Renal cortex interstitium (tissue), 11 donors: ENCODE measurements at regions not wholly inside any gene's neighbourhood (a gene's known extent, or its start where the extent isn't known, plus 50 kb on each side); places are given as distances from the start of the nearest gene placed in this dataset.
A peak's percentile ranks its signal among the peaks of the same experiment; 100 is the strongest.

Experiments used
- DNase-seq, 11 donors: peaks; one replicate each; pipeline ENCODE4 v3.0.0-alpha.2; 2013; ENCODE audit warnings: low read depth in 9 of 11, low spot score in 4 of 11; ENCODE audit errors: extremely low read depth in 1 of 11

DNA sequence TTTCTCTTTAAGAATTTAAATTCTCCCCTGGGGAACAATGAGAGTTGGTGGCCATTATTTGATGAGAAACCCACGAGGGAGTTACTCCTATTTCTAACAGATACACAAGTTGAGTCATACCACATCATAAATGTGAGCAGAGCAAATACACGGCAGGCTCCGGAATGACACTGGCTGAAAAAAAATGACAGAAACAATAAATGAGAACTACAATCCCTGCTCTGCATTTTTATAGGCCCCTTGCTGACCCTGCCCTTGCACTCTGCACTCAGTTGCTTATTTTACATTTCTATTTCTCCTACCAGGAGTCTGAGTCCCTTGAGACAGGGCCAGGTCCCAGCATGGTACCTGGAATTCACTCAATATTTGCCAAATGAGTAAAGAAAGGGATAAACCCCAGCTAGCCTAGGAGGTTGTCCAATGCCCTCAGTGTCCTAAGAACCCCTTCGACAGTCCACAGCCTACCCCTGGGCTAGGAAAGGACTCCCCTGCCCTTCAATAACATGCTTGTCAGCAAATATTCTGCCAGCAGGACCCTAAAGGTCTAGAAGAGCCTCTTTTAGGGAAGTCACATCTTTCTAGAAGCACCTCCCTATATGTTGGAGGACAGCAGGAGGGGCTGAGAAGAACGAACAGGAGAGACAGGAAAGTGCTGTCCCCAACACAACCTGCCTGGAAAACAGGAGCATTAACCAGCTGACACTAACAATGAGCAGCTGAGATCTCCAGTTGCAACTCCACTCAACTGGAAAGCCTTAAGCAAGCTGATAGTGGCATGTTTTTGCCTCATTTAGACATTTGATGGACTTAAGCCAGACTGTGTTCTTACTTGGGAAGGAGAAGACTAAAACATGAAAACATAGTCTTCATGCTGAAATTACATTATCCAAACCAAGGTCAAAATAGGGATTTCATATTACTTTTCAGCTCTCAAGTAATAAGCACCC lies 191.2 kb downstream of the ACTL7B start:
- peak in 3 of 11 donors; percentile 7 to 23 (median 17) for DNase-seq

DNA sequence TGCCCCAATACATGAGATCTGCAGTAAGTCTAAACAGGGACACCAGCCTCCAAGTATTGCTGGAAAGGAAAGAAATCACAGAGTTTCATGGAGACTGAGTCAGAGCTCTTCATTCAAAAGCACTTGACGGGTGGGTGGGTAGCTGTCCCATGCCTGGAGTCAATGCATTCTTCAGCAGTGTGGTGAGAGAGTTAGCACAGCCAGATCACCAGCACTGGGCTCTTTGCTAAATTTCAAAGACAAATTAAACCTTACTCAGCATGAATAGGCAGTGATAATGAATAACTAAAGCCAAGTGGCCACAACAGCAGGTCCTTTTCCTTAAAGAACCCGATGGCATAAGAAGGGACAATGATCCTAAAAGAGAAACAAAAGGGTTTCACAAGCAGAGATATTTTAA lies 192.4 kb downstream of the ACTL7B start:
- DNase-seq: no peak

DNA sequence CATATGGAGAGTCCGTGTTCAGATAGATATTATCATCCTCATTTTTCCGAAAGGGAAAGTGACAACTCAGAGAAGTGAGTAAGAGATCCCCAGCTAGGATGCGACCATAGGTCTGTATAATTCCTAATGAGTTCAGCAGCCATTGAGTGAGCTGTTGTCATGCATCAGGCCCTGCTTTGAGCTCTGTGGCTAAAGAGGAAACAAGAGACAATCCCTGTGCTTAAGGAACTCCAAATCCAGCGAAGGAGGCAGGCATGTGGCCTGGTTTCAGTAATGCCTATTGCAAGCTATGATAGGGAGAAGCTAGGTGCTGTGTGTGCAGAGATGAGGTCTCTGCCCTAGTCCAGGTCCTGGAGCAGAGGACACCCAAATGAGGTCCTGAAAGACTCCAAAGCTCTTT lies 192.8 kb downstream of the ACTL7B start:
- DNase-seq: no peak

DNA sequence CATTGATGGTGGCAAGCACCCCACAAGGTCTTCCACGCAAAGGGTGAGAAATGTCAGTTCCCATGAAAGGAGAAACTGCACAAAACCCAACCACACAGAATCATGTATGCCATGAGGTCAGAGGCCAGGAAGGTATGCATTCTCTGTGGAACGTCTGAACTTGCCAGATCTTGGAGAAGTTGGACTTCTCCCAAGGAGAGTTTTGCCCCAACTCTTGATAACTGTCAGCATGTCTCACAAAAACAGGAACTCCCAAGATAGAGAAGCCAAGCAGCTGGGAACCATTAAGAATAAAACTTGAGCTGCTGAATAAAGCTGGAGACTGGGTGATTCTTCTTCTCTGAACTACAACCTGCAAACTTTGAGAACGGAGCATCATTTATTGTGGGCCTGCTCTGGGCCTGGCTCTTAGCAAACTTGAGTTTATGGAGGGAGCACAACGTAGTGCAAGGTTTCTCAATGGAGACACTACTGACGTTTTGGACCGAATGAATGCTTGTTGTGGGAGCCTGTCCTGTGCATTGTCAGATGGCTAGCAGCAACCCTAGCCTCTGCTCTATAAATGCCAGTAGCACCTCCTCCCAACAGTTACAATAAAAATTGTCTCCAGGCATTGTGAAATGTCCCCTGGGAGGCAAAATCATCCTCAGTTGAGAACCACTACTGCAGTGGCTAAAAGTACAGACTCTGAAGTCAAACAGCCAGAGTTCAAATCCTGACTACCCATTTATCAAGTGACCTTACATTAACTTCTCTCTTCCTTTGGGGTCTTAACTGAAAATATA lies 193.5 kb downstream of the ACTL7B start:
- DNase-seq: no peak

DNA sequence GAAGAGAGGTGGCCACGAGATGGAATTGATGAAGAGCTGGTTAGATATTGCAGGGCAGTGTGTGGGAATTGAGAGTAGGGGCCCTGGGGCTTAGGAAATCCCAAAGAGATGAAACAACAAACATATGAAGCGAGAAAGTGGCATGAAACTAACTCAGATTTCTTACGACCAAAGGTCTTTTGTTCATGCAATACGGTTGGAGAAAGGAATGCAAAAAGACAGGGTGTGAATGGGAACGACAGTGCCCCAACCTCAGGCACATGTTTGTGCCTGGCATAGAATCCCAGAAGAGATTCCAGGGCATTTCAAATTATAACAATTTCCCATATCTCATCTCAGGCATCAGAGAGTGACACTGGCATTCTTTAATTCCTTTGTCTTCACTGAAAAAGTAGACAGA lies 199.2 kb downstream of the ACTL7B start:
- DNase-seq: no peak

DNA sequence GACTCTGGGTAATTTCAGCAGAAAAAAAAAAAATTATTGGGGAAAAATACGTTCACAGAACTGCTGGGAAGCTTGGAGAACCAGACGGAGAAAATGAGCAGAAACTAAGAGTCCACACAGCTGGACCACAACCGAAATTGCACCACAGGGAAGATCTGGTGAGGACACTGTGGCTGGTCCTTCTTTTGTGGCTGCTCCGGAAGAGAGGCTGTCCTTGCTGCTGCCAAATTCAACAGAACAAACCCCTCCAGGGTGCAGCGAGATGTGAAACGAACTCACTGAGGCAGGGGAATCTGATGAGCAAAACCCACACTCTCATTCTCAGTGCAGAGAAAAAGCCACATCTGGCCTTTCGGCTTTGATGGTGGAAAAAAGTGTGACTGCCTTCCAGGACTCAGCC lies 200.0 kb downstream of the ACTL7B start:
- DNase-seq: no peak

DNA sequence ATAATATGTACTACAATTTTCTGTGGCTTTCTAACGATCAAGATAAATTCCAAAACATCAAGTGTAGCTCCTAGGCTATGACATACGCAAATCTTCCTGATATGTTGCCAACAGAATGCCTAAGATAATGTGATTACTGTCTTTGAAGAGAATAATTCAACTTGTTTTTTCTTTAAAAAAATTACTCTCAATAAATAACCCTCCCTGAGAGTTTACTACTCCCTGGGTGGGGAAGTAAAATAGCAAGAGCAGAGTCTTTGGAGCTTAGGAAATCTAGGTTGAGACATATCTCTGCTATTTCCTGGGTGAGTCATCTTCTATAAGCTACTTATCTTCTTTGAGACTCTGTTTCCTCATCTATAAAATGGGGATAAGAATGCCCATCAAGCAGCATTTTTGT lies 201.2 kb downstream of the ACTL7B start:
- no peak for DNase-seq

DNA sequence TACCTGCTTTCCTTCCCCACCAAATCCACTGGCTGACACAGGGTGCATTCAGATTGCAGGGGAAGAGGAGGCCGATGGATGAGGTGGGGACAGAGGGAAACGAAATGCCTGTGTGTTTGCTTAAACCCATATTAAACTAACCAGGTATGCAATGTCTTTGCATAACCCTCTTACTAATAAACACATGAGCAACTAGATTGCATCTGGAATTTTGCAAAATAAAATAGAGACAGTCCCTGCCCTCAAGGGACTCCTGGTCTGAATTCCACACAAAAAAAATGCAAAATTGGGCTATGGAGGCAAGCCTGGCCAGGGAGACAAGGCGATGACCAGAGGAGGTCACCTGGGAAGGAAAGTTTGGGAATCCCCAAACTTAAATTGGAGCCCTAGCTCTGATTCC lies 202.9 kb downstream of the ACTL7B start:
- no peak for DNase-seq

DNA sequence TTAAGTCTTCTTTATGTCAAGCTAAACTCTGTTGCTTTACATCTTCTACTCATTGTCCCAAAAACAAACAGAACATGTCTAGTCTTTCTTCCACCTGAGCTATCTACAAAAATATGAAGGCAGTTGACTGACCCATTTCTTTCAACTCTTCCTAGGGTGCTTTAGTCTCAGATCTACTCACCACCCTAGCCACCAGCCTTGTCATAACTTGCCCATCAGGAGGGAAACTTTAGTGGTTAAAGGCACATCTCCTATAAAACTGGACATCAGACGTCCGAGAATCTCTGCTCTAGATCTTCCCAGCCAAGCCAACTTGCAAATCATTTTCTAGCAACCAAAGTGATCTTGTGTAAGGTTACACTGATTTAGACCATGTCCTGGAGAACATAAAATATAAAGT lies 205.0 kb downstream of the ACTL7B start:
- no peak for DNase-seq

DNA sequence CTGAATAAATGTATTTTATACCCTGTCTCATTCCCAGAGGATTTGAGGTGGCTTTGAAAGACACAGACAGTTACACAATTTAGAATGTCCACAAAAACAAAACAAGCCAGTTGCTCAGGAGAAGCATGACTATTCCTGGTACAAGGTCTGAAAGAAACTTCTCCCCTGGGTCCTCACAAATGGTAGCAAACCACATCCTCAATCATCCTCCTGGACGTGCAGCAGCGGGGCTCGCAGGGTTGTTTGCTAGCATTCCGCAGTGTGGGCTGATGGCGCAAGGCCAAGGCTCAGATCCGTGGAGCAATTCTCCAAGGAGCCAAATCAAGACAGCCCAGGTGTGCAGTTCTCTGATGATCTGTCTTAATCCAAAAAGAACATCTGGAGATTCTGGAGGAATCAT lies 210.3 kb downstream of the ACTL7B start:
- DNase-seq: no peak

DNA sequence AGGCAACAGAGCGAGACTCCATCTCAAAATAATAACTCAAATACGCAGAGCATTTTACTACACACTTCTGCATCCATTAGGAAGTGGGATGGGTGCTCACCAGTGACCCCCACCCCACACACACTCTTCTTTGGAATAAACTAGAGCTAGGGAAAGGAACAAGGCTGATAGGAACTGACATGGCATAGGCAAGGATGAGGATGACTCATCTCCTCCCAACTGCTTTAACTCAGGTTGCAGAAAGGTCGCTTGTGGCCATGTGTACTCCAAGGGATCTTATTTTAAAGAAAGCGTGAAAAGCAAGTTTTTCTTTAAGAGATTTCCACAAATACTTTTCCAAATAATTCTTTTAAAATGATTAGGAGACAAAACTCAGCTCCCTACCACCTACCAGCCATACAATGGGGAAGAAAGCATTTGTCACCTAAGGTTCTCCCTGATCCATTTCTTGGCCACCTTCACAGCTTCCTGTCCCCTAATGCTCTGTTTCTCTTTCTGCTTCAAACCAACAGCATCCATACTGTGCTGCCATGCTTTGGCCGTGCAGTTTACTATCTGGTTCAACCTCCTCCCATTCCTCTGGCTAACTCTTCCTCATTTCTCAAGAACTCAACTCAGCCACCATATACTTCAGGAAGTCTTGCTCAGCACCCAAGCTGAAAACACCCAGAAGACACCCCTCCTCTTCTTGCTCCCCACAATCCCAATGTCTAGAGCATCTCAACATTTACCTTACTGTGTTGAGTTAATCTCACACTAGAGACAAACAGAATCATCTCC lies 211.9 kb downstream of the ACTL7B start:
- no peak for DNase-seq

DNA sequence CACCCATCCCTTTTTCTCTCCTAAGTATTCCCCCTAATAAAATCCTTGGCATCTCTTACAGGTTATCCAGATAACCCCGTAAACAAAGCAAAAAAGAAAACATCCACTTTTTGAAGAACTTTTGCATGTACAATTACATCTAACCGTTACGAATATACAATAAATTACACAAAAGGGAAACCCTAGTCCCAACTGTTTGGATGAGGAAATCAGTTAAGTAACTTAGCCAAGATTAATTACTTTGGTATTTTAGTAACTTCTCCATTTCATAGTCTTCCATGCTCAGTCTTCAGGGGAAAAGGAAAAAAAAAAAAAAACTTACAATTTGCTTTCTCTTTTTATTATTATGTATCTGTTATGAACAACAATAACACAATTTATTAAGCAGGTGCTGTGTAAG lies 212.9 kb downstream of the ACTL7B start:
- DNase-seq: no peak

DNA sequence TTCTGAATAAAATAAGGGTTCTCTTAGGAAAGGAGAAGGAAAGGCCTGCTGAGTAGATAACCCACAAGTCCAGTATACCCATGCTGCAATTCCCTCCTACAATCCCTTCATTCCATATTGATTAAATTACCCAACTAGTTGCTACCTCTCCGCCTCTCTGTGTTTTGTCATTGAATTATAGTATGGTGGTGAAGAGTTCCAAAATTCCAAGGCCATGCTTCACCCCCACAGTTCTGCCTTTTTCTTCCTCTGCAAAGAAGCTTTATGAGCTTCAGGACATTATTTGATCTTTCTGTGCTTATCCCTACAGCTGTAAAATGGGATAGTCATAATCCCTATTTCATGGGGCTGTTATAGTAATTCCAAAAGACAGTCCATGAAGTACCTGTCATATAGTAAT lies 215.6 kb downstream of the ACTL7B start:
- DNase-seq: no peak

DNA sequence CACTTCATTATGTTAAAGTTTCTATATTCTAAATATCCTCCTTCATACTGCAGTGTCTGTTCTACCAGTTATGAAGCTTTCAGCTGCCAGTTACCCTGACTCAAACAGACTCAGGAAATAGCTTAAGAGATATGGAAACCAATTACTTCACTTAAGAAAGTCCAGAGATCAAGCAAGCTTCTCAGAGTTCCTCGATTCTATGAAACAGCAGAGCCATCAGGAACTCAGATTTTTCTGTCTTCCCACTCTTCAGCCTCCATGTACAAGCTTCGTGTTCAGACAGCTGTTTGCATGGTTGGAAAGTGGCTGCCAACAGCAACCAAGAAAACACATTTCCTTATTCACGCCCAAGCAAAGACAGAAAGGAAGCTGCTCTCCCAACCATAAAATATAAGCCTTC lies 216.1 kb downstream of the ACTL7B start:
- DNase-seq: no peak

DNA sequence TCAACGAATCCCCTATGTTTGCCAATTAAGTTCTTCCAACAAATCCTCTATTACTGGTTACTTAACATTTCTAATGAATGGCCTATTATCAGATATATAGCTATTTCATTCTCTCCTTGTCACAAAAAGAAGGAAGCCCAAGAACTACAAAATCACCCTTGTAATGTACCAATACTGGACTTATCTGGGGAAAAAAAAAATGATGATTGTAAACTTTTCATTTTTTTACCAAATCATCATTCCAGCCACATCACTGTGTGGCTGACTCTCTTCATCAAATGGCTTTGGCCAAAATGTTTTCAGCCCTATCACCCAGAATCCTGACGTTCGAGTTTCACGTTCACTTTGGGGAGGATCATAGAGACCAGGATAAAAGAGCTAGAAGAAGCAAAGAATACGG lies 216.7 kb downstream of the ACTL7B start:
- DNase-seq: no peak

DNA sequence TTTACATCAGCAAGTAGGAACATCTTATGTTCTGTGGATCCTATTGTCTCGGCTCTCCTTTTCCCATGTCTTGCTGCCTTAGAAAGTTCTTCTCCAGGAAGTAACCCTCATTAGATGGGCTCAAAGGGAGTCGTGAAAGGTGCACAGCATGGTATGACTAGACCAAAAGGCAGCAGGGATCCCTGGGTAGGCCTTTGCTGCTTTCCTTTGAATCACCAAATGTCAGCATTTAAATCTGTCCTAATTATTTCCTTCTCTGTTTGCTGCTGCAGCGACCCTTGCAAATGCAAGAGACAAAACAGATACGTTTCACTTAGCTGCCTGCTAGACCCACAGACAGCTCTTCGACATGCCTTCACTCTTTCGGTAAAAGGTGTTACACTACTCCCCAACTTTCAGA lies 218.4 kb downstream of the ACTL7B start:
- DNase-seq: no peak

DNA sequence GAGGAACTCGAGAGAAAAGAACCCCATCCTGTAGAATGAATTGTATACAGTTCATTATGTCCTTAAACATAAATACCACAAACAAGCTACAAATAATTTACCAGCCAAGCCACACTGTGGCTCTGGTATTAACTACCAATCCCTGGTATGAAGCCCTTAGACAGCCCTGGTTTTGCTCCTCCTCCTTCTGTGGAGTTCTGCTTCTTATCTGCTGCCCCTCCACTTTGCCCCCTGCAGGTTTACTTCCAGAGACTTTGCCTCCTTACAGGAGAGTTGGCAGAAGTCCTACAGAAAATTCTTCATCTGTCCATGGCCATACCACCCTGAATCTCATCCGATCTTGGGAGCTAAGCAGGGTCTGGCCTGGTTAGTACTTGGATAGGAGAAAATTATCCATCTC lies 219.8 kb downstream of the ACTL7B start:
- peak in 1 of 11 donors; percentile 4 for DNase-seq

DNA sequence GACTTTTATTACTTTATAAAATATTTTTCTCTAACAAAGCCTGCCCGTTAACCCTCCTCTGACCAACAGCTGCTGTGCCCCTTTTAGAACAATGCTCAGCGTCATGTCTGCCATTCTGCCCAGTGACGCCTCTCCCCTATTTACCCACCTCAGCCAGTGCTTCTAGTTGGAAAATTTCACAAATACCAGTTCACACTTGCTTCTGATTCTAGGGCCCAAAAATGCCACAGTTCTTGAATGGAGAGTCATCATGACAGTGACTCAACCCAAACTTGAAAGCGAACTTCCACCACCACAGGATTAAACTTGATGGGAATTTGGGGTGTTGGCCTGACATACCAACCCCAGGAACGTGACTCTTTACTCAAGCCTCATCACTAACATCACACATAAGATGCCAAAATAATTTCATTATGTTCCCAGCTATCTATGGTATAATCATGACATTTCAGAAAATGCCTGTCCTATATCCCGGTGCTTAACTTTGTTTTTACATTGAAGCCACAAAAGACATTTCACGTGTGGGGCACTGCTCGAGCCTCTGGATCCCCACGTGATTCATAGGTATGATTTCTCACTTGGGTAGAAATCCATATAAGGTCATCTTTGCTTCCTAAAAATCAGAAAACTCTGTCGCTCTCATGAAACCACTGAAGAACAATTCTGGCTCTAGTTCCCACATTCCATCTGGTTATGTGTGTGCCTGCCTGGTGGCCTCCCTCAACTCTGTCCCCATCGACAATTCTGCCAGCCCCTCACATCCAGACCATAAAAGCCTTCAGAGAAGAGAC lies 220.9 kb downstream of the ACTL7B start:
- DNase-seq: no peak

DNA sequence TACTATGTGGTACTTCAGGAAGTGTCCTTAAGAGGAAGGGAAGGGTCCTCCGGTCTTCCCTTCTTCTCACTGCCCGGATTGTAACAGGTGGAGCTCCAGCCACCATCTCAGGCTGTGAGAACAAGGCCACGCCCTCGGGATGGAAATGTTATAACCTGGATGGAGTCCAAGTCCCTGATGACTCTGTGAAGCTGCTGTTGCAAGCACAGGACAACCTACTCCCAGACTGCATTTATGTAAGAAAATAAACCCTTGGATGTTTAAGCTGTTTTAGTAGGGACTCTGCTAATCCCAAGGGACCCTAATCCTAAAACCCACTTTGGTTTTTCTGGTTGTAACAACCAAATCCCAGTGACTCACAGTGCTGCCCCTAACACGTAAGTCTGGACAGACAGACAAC lies 221.6 kb downstream of the ACTL7B start:
- peak in 2 of 11 donors; percentile 2 for DNase-seq
